ENCODE measurements at regions not wholly inside any gene's neighbourhood (a gene's known extent, or its start where the extent isn't known, plus 50 kb on each side); places are given as distances from the start of the nearest gene placed in this dataset.
A peak's percentile ranks its signal among the peaks of the same experiment; 100 is the strongest.

DNA sequence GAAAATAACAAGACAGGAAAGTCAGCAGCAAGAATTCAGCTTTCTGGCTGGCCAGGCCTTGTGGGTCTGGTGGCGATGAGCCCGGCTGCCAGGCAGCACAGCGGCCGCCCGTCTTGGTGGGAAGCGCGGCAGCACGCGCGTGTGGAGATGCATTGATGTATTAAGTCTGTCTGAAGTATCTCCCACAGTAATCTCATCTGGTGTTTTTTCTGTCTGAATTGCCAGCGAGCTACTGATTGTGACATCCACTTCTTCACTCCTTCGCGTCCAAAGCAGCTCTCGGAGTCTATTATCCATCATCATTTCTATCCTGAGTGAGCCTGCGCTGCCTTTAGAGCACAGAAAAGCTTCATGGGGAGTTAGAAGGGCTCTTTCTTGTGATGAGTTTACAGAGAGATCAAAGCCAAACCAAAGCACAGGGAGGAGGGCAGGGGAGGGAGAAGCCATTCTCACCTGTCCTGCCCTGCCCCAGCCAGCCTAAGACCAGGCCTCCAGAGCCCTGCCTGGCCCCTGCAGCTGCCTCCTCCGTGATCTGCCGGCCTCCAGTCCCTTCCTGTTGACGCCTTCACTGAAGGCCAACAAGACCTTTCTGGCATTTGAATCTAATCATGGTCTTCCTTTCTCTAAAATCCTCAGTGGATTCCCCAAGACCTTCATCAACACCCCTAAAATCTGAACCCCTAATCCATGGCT, 1419.0 kb downstream of the TBC1D22A start (continued):
- no peak for TF ChIP-seq PRDM4 (tag by site-specific recombination; IDR thresholded peaks at IDR 0.05)
- no peak for TF ChIP-seq ZNF600 (tag by site-specific recombination; IDR thresholded peaks at IDR 0.05)
- no peak for TF ChIP-seq SP2 (tag by site-specific recombination; IDR thresholded peaks at IDR 0.05)
- TF ChIP-seq ZNF664 (tag by site-specific recombination; IDR thresholded peaks at IDR 0.05) = no peak
- no peak for TF ChIP-seq ZNF645 (tag by site-specific recombination; IDR thresholded peaks at IDR 0.05)
- TF ChIP-seq, protein P1, sequence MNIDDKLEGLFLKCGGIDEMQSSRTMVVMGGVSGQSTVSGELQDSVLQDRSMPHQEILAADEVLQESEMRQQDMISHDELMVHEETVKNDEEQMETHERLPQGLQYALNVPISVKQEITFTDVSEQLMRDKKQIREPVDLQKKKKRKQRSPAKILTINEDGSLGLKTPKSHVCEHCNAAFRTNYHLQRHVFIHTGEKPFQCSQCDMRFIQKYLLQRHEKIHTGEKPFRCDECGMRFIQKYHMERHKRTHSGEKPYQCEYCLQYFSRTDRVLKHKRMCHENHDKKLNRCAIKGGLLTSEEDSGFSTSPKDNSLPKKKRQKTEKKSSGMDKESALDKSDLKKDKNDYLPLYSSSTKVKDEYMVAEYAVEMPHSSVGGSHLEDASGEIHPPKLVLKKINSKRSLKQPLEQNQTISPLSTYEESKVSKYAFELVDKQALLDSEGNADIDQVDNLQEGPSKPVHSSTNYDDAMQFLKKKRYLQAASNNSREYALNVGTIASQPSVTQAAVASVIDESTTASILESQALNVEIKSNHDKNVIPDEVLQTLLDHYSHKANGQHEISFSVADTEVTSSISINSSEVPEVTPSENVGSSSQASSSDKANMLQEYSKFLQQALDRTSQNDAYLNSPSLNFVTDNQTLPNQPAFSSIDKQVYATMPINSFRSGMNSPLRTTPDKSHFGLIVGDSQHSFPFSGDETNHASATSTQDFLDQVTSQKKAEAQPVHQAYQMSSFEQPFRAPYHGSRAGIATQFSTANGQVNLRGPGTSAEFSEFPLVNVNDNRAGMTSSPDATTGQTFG (tag by site-specific recombination; IDR thresholded peaks at IDR 0.05; ENCODE audit: borderline replicate concordance) = no peak
- TF ChIP-seq KLF9 (tag by site-specific recombination; IDR thresholded peaks at IDR 0.05; ENCODE audit: low read depth) = no peak
- no peak for TF ChIP-seq ZNF302 (tag by site-specific recombination; IDR thresholded peaks at IDR 0.05; ENCODE audit: low read depth)
- no peak for TF ChIP-seq ZNF155 (tag by site-specific recombination; IDR thresholded peaks at IDR 0.05)
- TF ChIP-seq ZNF133 (tag by site-specific recombination; IDR thresholded peaks at IDR 0.05) = no peak

GRCh38 chr22:48180631-48181030, 1418.2 kb downstream of the TBC1D22A start:
- no peaks in the 10 kb centered on the region for H3K4me1 ChIP-seq (ENCODE audit: control insufficient read depth, insufficient read depth, low read length)
- CTCF ChIA-PET = interaction anchor here (0.6 kb wide), 1 partner anchor 13 kb away, joined by 4 read pairs; no protein-coding TSS in a partner anchor
- no peak overlapping the region for H3K4me3 ChIP-seq (ENCODE audit: low read depth, low read length)
- H3K27ac ChIP-seq (ENCODE audit: extremely low read depth, low read depth, low read length) = no peak overlapping the region
- no peak for TF ChIP-seq ZNF704 (tag by site-specific recombination; IDR thresholded peaks at IDR 0.05)
- no peak for TF ChIP-seq ZSCAN23 (tag by site-specific recombination; IDR thresholded peaks at IDR 0.05)
- TF ChIP-seq ZNF184 (tag by site-specific recombination; IDR thresholded peaks at IDR 0.05) = no peak
- no peaks in the 10 kb centered on the region for H3K9me3 ChIP-seq (ENCODE audit: control insufficient read depth, insufficient read depth, low read depth, low read length)
- POLR2A ChIA-PET = no interaction called here
- H3K36me3 ChIP-seq (ENCODE audit: control insufficient read depth in 2 of 2, insufficient read depth in 1 of 2, low read length in 2 of 2) = no peaks in the 10 kb centered on the region

GRCh38 chr22:48179571-48180546, 1417.4 kb downstream of the TBC1D22A start:
- POLR2A ChIA-PET = no interaction called here
- Histone ChIP-seq H3K9me3 (ENCODE audit: control insufficient read depth, insufficient read depth, low read depth, low read length) (no peaks in the 10 kb centered on the region), H3K27ac (ENCODE audit: extremely low read depth, low read depth, low read length) (no peak overlapping the region), H3K36me3 (ENCODE audit: control insufficient read depth in 2 of 2, insufficient read depth in 1 of 2, low read length in 2 of 2) (no peaks in the 10 kb centered on the region), H3K4me3 (ENCODE audit: low read depth, low read length) (no peak overlapping the region), H3K4me1 (ENCODE audit: control insufficient read depth, insufficient read depth, low read length) (no peaks in the 10 kb centered on the region)
- TF ChIP-seq ZNF211 (tag by site-specific recombination; IDR thresholded peaks at IDR 0.05; ENCODE audit: low read depth) = no peak
- peak; percentile 28; the same call in 1 of the 2 replicates for TF ChIP-seq EGR2 (tag by site-specific recombination; IDR thresholded peaks at IDR 0.05; ENCODE audit: low read depth)
- TF ChIP-seq ZNF174 (tag by site-specific recombination; IDR thresholded peaks at IDR 0.05) = no peak
- peak; percentile 24; the same call in 1 of the 2 replicates for TF ChIP-seq ZFHX2 (tag by site-specific recombination; conservative IDR thresholded peaks at IDR 0.05)
- CTCF ChIA-PET = no interaction called here
